ENCODE measurements at regions not wholly inside any gene's neighbourhood (a gene's known extent, or its start where the extent isn't known, plus 50 kb on each side); places are given as distances from the start of the nearest gene placed in this dataset.

DNA sequence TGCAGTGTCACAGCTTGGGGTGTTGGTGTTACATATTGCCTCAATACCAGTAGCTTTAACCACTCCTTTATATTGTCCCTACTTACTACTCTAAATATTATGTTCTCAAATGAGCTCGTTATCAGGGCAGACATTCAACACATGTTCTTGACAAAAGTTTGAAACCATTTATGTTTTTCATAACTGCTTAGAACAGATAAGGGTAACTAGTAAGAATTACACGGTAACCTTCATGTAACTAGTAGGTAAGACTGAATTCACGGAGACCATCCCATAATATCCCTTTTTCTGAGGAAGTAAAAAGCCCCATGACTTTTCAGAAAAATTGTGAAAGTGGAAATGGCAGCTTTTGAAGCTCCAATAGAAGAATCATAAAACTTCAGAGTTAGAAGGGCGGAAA, 59.6 kb upstream of the CENPW start:
- WGBS, 2 donors: 87 to 94% methylated on average over 4 of the region's 4 CpGs
- no peak for ATAC-seq (ENCODE audit: low FRiP score in 2 of 2)

DNA sequence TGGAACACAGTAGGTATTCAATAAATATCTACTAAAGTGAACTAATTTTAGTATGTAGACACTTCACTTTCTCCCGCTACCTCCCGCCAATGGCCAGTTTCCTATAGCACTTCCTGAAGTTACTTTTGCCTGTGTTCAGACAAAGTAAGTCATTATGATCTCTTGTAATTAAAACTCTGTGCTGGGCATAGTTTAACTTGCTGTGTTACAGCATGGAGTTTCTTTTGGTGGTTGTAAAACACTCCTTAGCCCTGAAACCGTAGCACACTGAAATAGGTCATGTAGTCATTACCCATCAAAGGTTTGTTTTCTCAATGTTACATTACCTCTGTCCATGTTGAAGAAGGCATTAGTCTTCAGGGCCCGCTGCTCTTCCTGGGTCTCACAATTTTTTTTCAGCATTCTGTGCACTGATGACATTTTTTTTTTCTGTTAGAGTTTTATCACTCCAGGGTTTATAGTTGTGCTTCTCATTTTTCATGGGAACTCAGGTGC, 54.0 kb upstream of the CENPW start:
- Histone ChIP-seq H3K9me3 (no peaks in the 10 kb centered on the region), H3K27ac (no peak overlapping the region), H3K4me1 (no peaks in the 10 kb centered on the region), H3K4me3 (no peak overlapping the region), H3K27me3 (no peaks in the 10 kb centered on the region), H3K36me3 (no peaks in the 10 kb centered on the region)
- TF ChIP-seq POLR2A (IDR thresholded peaks at IDR 0.05): no peak
- no peak for TF ChIP-seq EP300 (IDR thresholded peaks at IDR 0.05)
- TF ChIP-seq, protein P1, sequence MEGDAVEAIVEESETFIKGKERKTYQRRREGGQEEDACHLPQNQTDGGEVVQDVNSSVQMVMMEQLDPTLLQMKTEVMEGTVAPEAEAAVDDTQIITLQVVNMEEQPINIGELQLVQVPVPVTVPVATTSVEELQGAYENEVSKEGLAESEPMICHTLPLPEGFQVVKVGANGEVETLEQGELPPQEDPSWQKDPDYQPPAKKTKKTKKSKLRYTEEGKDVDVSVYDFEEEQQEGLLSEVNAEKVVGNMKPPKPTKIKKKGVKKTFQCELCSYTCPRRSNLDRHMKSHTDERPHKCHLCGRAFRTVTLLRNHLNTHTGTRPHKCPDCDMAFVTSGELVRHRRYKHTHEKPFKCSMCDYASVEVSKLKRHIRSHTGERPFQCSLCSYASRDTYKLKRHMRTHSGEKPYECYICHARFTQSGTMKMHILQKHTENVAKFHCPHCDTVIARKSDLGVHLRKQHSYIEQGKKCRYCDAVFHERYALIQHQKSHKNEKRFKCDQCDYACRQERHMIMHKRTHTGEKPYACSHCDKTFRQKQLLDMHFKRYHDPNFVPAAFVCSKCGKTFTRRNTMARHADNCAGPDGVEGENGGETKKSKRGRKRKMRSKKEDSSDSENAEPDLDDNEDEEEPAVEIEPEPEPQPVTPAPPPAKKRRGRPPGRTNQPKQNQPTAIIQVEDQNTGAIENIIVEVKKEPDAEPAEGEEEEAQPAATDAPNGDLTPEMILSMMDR (IDR thresholded peaks at IDR 0.05): no peak
- TF ChIP-seq POLR2AphosphoS5 (IDR thresholded peaks at IDR 0.05): no peak
- 76 to 77% methylated on average over 4 of the region's 4 CpGs for WGBS, 2 donors
- no peak for ATAC-seq (ENCODE audit: low FRiP score in 2 of 2)
- DNase-seq: no peak

More for the DNA sequence above, 59.6 kb upstream of the CENPW start:
- no peak for DNase-seq
- no peaks in the 10 kb centered on the region for H3K36me3 ChIP-seq
- H3K9me3 ChIP-seq: no peaks in the 10 kb centered on the region
- H3K4me3 ChIP-seq: no peak overlapping the region
- no peaks in the 10 kb centered on the region for H3K27me3 ChIP-seq
- TF ChIP-seq POLR2AphosphoS5 (IDR thresholded peaks at IDR 0.05): no peak
- TF ChIP-seq, protein P1 (IDR thresholded peaks at IDR 0.05): no peak
- TF ChIP-seq EP300 (IDR thresholded peaks at IDR 0.05): no peak
- TF ChIP-seq POLR2A (IDR thresholded peaks at IDR 0.05): no peak
- no peaks in the 10 kb centered on the region for H3K4me1 ChIP-seq
- no peak overlapping the region for H3K27ac ChIP-seq
